Ecto neural progenitor cell (in vitro differentiated cells): ENCODE measurements at regions not wholly inside any gene's neighbourhood (a gene's known extent, or its start where the extent isn't known, plus 50 kb on each side); places are given as distances from the start of the nearest gene placed in this dataset.

Experiments
- DNase-seq: peaks from one replicate; pipeline ENCODE4 v3.0.0-alpha.2; 2018; ENCODE audit warnings: low spot score

DNA sequence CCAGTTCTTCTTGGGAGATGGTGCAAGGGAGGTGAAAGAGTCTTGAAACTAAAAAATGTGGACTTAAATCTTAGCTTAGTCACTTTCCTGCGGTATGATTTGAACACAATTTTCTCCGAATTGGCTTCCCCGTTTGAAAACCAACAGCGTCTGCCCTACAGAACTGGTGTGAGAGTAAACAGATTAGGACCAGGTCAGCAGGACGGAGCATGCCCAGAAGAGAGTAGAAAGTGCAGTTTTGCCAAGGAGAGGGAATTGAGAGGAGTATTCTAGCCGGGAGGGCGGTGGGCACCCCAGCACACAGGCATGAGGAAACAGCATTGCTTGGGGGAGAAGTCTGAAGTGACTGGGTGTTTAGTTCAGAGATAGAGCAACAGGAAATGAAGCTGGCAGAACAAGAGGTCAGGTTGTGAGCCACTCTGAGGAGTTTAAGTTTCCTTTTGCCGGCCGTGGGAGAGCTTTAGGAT is 927.1 kb downstream of the VRK1 start:
- DNase-seq: no peak

GRCh38 chr14:97726676-97727075 is 929.5 kb downstream of the VRK1 start:
- DNase-seq: no peak

DNA sequence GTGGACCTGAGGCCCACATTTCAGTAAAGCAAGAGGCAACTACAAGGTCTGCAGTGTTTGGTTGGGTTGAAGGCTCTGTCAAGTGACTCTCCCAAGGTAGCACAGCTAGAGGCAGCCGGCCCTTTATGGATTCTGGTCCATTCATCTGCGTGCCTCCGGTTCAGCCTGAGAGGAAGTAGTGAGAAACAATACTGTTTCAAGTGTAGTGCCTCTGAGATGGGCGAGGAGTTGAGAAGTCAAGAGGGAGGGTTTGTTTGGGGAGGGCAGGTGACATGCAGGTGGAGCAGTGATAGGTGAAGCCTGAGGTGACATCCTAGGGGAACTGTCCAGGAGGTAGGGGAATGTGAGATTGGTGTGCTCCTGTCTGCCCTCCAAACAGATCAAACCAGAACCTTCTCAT is 933.5 kb downstream of the VRK1 start:
- DNase-seq: no peak

DNA sequence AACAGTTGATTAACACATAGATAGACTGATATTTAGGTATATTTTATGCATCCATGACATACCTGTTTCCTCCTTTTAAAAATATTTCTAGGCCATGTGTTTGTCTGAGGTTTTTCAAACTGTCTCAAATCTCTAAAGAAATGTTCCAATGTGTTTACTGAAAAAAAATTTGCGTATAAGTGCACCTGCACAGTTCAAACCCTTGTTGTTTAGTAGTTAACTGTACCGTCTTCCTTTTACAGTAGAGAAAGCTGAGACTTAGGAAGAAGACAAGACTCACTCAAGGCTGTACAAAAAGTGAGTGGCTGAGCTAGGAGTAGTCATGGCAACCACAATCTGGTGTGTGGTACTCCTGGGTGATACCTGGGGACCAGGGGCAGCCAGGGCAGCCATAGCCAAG is 934.6 kb downstream of the VRK1 start:
- DNase-seq: no peak

GRCh38 chr14:97747316-97747715 is 950.1 kb downstream of the VRK1 start:
- no peak for DNase-seq

DNA sequence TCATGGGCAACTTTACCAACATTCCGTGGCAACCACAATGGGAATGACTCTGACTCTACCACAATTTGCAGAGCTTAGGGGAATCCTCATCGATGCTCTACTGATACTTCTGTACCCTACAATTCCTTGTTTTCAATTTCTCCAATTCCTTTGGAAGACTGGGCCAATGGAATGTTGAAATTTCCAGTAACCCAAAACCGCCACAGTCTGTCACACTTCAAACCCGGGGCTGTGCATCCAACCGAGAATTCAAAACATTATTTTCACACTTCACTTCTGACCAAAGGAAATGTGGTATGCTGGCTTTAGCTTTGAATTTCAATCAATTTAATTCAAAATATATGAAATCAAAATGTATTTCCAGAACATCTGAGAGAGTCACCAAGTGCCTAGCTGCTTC is 951.4 kb downstream of the VRK1 start:
- no peak for DNase-seq

DNA sequence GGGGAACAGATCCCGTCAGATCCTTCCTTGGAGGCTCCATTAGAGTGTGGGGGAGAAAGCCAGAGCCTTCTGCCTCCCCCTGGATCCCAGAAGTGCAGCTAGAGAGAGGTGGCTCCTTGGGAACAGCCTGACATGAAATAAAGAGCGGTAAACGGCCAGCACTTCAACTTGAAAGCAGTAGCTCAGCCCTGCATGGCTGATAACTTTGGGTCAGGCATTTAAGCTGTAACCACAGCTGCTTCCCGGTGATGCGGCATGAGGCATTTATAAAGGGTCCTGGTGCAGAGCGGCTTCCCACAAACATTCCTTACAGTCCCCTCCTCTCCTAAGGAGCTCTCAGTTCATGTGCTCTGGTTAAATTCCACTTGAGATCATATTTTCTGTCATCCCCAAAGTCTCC is 960.3 kb downstream of the VRK1 start:
- DNase-seq: no peak

GRCh38 chr14:97760050-97760449 is 962.9 kb downstream of the VRK1 start:
- no peak for DNase-seq

- no peak for DNase-seq
These were observed 965.2 kb downstream of the VRK1 start for GRCh38 chr14:97762386-97762785.

DNA sequence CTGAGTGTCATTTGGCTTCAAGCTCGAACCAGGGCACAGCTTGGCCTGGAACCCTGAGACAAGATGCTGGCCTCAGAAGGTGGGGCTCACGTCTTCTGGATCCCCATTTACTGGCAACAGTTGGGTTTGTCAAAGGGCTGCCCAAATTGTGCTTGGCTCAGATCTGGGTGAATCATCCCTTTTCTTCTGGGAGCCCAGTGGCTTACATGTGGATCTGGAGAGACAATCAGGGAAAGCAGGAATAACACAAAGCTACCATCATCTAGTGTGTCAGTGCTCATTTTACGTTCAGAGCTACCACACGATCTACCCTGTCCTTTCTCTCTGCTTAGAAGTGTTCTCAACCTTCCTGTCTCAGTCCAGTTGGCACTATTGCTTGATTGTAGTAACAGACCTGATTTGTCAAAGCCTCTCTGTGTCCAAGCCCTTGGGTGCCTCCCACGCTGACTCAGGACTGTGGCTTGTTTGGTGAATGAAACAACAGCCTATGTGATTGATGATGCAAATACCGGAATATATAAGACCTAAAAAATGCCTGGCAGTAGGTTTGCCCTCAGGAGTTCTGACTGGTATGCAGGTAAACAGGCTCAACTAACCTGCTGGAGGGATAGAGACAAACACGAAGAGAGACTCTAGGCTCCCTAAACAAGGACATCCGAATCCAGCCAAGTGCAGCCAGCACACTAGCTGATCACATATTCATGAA is 974.3 kb downstream of the VRK1 start:
- no peak for DNase-seq

DNA sequence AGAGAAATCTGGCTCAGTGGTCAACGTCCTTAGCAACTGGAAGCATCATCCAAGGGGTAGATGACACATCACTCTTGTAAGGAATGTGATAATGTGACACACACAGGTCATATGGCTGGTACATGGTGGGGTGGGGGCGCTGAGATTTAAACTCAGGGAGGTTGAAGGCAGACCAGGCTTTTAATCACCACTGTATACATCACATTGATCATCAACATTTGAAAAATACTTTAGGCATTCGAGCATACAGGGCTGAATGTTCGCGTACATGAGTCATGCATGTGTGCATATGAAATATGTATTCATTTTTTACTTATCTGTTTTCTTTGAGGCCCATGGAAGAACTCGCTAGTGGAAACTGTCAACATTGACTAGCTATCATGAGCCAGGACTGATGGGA is 976.4 kb downstream of the VRK1 start:
- no peak for DNase-seq

- DNase-seq: no peak
These were observed 979.8 kb downstream of the VRK1 start for GRCh38 chr14:97776890-97777558.

DNA sequence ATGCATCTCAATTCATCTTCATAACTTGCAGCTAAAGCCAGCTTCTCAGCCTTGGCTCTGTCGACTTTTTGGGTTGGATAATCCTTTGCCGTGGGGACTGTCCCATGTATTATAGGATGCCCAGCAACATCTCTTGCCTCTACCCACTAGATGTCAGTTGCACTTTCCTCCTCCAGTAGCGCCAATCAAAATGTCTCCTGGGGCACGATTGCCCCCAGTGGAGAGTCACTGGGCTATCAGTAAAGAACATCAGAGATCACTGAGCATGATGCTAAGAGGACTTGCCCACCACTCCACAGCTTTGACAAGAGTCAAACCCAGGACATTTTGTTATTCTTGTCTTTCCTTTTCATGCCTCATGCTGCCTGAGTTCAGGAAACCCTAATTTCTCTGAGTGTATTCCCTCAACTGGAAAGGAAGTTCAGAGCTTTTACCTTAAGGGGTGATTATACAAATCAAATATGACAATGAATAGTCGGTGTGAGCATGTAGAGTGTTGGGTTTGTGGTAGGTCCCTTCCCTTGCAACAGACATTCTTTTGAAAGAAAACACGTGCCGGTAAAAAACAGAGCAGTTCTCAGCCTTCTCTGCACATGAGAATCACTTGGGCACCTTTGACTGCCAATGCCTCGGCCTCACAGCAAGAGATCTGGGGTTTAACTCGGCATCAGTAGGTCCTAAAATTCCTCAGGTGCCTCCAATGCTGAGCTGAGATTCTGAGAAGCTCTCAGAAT is 980.6 kb downstream of the VRK1 start:
- DNase-seq: no peak

GRCh38 chr14:97779140-97779539 is 982.0 kb downstream of the VRK1 start:
- DNase-seq: no peak

DNA sequence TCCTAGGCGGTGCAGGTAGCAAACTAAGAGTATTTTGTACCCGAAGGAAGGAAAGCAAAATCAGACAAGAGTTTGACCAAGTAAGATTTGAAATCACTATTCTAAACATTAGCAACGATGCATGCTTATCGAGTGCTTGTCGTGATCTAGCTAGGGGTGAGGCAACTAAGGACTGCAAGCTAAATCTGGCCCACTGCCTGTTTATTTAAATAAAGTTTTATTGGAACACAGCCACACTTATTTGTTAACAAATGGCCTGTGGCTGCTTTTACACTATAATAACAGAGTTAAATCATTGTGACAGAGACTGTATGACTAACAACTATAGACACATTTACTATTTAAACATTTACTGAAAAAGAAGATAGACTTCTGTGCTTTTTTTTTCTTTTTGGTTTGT is 983.6 kb downstream of the VRK1 start:
- no peak for DNase-seq

DNA sequence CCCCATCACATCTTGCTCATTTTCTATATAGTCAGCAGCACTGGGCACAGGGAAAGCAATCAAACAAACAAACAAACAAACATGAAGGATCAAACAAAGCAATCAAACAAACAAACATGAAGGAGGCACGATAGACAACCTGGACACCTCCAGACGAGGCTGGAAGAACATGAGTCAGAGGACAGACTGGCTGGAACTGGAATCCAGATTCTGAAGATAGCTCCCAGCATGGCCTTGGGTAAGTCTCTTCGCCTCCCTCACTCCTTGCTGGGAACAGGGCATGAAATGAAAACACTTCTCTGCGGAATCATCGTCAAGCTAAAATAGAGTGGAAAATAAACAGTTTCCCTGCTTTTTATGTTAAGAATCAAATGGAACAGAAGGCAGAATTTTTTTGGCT is 984.8 kb downstream of the VRK1 start:
- DNase-seq: no peak

DNA sequence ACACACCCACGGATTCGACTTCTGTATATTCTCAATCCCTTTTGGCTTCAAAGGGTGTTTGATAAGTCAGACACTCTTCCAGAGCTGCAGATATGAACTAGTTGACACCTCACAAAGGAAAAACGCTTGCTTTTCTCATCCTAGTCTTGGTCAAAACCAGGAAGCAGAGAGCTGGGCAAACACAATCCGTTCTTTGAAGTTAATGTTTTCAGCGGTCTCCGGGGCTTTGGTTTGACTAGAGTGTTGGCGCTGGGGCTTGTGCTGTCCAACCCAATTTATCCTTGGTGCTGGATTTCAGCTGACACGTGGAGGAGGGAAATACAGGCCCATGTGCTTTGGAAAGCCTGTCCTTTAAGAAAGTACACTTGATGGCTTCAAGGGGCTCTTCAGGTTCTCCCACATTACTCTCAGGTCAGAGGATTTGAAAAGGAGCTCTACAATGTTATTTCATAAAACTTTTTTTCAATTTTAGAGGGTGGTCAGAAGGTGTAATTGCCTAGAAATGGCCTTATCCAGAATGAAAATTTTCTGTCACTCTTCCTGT is 985.8 kb downstream of the VRK1 start:
- no peak for DNase-seq

DNA sequence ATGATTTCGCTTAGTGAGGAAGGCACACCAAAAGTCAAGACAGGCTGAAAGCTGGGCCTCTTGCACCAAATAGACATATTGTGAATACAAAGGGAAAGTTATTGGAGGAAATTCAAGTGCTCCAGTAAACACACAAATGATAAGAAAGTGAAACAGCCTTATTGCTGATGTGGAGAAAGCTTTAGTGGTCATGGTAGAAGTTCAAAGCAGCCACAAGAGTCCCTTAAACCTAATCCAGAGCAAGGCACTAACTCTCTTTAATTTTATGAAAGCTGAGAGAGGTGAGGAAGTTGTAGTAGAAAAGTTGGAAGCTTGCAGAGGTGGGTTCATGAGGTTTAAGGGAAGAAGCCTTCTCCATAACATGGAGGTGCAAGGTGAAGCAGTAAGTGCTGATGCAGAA is 988.3 kb downstream of the VRK1 start:
- no peak for DNase-seq

- DNase-seq: no peak
These were observed 991.2 kb downstream of the VRK1 start for GRCh38 chr14:97788364-97788763.

- DNase-seq: no peak
These were observed 991.8 kb downstream of the VRK1 start for GRCh38 chr14:97788846-97789526.

GRCh38 chr14:97791072-97791471 is 993.9 kb downstream of the VRK1 start:
- no peak for DNase-seq

- DNase-seq: no peak
These were observed 994.7 kb downstream of the VRK1 start for GRCh38 chr14:97791906-97792305.
